Dendritic cell treated with granulocyte-macrophage colony-stimulating factor and Interleukin-4, amounts not matched to agents 40 ng/mL and 50 ng/mL, for 4 days (primary cell): ENCODE measurements at regions not wholly inside any gene's neighbourhood (a gene's known extent, or its start where the extent isn't known, plus 50 kb on each side); places are given as distances from the start of the nearest gene placed in this dataset.
A peak's percentile ranks its signal among the peaks of the same experiment; 100 is the strongest.

ENCODE experiments used
- H3K27ac Mint-ChIP-seq: one replicate; pipeline ENCODE4 v1.8.0; 2022; ENCODE audit warnings: mild to moderate bottlenecking, mixed read lengths
- H3K27me3 Mint-ChIP-seq: one replicate; pipeline ENCODE4 v1.8.0; 2022; ENCODE audit warnings: mild to moderate bottlenecking, mixed read lengths
- H3K36me3 Mint-ChIP-seq: one replicate; pipeline ENCODE4 v1.8.0; 2022; ENCODE audit warnings: low read depth, mixed read lengths
- H3K4me1 Mint-ChIP-seq: one replicate; pipeline ENCODE4 v1.8.0; 2022; ENCODE audit warnings: low read depth, mixed read lengths
- H3K4me3 Mint-ChIP-seq: one replicate; pipeline ENCODE4 v1.8.0; 2022; ENCODE audit warnings: mild to moderate bottlenecking, moderate library complexity, mixed read lengths
- H3K9me3 Mint-ChIP-seq: one replicate; pipeline ENCODE4 v1.8.0; 2022; ENCODE audit warnings: mixed read lengths
- intact Hi-C: fragments of 100-400 bp; cut with micrococcal nuclease; formaldehyde crosslinking; loops from one replicate; pipeline ENCODE4 v1.15.0; 2022

DNA sequence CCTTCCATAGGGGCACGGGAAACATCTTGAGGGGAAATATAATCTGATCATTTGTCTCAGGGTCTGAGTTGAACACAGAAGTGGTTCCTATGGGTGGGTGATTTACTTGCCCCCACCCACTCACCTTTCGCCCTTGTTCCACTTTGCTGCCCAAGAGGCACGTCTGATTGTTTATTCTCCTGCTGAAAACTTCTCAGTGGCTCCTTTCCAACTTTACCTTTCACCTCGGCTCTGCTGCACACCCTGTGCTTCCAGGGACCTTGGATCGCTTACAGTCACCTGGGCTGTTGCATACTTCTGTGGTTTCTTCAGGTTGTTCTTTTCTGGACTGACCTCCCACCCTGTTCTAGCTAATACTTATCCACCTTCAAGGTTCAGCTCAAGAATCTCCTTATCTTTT, 213.4 kb upstream of the JADE1 start:
- Mint-ChIP-seq H3K4me3 (no peak overlapping the region), H3K36me3 (no peaks in the 10 kb centered on the region), H3K27me3 (peaks cover 12% of the 10 kb centered on the region), H3K4me1 (peaks cover 12% of the 10 kb centered on the region), H3K27ac (no peak overlapping the region), H3K9me3 (peaks cover 11% of the 10 kb centered on the region)
- intact Hi-C loops = no loop called here

DNA sequence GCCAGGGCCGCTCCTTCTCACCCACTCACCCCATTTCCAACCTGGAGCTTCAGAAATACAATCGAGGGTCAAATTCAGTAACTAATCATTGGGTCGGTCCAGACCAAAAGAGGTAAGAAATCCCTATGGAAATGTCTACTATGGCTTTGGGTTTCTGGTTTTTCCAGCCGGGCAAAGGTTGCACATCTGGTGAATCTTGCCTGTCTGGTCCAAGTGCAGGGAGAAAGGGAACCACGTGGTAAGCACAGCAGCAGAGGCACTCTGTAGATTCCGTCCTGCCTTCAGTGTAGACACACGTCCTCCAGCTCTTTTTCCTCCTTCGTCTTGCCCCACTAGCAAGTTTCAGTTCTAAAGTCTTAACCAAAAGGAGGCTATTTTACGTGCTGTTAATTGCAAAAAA, 218.0 kb upstream of the JADE1 start:
- H3K27ac Mint-ChIP-seq = no peak overlapping the region
- H3K9me3 Mint-ChIP-seq = peaks cover 8% of the 10 kb centered on the region
- H3K27me3 Mint-ChIP-seq = peaks cover 14% of the 10 kb centered on the region
- no peak overlapping the region for H3K4me3 Mint-ChIP-seq
- no peaks in the 10 kb centered on the region for H3K4me1 Mint-ChIP-seq
- H3K36me3 Mint-ChIP-seq = no peaks in the 10 kb centered on the region
- intact Hi-C loops = no loop called here

DNA sequence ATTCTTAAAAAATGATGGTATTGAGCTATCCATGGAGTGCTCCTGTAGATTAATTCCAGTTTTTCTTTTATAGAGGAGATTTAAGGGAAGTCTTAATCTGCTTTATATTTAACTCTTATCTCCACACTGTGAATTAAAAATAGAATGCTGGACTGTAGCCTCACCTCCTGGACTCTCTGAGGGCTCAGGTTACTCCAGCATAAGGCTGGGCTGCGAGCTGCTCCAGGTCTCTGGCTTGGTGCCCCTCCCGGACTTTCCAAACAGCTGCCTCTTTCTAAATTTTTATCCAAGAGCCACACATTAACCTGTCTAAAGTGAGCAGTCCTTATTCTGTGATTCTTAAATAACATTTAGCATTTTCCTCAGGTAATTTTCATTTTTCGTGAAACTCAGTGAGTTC, 218.7 kb upstream of the JADE1 start:
- H3K27ac Mint-ChIP-seq = no peak overlapping the region

DNA sequence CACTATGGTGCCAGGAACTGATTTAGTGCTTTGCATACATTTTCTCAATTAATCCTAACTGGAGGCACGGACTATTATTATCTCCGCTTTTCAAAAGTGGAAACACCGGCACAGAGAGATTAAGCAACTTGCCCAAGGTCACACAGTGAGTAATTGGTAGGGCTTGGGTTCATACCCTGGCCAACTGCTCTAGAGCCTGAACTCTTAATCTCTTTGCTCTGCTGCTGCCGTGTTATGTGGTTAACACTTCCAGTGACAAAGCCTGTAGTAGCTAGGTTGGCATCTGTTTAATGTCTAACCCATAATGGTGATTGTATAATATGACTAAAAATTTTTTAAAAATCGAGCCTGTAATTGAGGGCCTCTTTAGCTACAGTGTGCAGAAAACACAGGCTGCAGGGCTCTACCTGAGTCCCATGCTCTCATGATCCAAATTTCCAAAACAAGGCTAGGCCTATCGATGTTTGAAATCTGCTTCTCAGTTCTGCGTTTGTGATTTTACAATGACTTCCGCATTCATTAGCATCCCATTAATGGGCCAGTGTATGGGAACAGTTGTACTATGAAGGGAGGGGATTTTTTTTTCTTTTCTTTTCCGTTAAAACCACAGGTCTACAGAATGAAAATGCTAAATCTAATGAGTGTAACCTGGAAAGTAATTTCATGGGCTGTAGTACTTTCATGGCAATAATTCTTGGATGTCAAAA, 219.3 kb upstream of the JADE1 start:
- H3K4me3 Mint-ChIP-seq = no peak overlapping the region
- no peaks in the 10 kb centered on the region for H3K36me3 Mint-ChIP-seq
- intact Hi-C loops = no loop called here

More for the DNA sequence above, 218.7 kb upstream of the JADE1 start:
- Mint-ChIP-seq H3K36me3 (no peaks in the 10 kb centered on the region), H3K4me1 (no peaks in the 10 kb centered on the region), H3K9me3 (peaks cover under 1% of the 10 kb centered on the region), H3K4me3 (no peak overlapping the region), H3K27me3 (peaks cover 10% of the 10 kb centered on the region)
- intact Hi-C loops = no loop called here

DNA sequence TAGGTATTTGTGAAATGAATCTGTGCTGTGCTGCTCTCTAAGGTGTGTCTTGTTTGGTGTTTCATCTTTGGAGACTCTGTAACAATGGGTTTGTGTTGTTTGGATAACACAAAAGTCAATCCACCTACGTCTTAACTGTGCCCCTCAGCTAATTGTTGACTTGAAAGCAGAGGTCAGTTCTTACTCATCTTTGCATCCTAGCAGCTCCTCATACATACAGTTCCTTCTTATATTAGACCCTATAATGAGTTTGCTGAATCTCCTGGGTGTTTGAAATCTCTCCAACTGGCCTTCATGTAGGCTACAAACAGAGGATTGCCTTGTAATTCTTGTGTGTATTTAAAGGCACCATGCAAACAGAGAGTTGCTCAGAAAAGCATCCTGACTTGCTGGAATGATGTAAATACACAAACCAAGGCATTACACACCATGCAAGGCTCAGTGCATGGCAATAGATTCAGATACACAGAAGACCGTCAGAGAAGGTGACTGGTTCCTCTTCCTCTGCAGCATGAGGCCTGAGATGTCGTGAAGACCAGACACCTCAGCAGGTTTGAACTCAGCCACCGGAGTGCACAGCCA, 220.0 kb upstream of the JADE1 start:
- Mint-ChIP-seq H3K4me3 (no peak overlapping the region), H3K27ac (no peak overlapping the region), H3K27me3 (peaks cover 8% of the 10 kb centered on the region), H3K4me1 (no peaks in the 10 kb centered on the region), H3K9me3 (no peaks in the 10 kb centered on the region), H3K36me3 (no peaks in the 10 kb centered on the region)
- intact Hi-C loops = no loop called here

More for the DNA sequence above, 219.3 kb upstream of the JADE1 start:
- Mint-ChIP-seq H3K9me3 (no peaks in the 10 kb centered on the region), H3K27ac (no peak overlapping the region), H3K27me3 (peaks cover 9% of the 10 kb centered on the region), H3K4me1 (no peaks in the 10 kb centered on the region)

DNA sequence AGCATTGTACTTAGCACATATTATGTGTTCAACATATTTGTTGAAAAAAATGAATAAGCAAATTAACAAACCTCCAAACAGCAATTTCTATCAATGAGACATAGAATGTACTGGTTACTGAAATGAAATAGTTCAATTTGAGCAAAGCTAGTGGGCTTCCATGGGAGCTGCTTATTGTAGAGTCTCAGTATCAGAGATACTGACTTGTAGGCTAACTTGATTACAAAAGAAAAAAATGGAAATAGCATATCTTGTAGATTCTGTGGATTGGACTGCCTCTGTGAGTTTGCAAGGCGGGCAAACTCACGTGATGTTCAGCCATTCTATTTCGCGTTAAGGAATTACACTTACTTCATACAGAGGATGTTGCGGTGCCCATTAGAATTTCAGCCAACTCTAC, 222.1 kb upstream of the JADE1 start:
- intact Hi-C loops = no loop called here
- Mint-ChIP-seq H3K4me3 (no peak overlapping the region), H3K4me1 (no peaks in the 10 kb centered on the region)

DNA sequence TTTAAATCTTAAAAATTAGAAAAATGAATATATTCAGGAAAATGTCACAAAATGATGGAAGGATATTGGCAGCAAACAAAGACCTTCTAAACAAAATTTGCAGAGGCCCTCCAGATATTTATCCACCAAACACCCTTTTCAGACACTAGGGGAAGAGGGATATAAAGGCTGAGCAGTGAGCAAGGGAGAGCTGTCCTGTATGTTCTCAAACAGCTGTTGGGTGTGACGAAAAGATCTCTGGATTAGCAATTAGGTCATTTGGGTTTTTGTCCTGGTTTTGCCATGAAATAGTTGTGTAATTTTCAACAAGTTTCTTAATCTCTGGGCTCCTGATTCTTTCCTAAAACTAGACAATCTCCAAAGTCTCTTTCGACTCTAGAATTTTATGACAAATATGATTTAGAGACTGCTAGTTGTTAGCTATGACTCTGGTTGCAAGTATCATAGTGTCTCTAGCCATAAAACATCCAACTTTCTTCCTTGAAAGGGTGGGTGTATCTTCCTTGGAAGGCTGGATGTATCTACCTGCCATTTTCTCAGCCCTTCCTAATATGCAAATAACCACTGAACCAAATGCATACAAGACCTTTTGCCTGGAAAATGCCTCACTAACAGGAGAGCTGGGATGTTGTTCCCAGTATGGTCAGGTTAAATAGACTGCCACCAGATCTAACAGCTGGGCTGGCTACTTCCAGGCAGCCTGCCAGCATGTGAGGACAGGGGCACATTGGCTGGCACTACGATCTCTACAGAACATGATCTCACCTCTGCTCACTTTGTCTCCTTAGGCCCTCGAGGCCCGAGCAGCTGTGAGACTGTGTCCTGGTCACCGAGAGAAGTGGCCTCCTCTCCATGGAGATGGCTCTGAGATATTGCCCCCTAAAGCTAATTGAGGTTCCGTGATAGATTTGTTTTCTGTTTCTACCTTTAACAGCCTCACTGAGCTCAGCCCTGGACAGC, 225.5 kb upstream of the JADE1 start:
- Mint-ChIP-seq H3K4me1 (no peaks in the 10 kb centered on the region), H3K27ac (no peak overlapping the region), H3K27me3 (peaks cover 5% of the 10 kb centered on the region), H3K9me3 (no peaks in the 10 kb centered on the region), H3K36me3 (no peaks in the 10 kb centered on the region), H3K4me3 (no peak overlapping the region)
- intact Hi-C loops = no loop called here

More for the DNA sequence above, 222.1 kb upstream of the JADE1 start:
- no peaks in the 10 kb centered on the region for H3K36me3 Mint-ChIP-seq
- H3K27me3 Mint-ChIP-seq = peaks cover 6% of the 10 kb centered on the region
- H3K9me3 Mint-ChIP-seq = no peaks in the 10 kb centered on the region
- no peak overlapping the region for H3K27ac Mint-ChIP-seq

DNA sequence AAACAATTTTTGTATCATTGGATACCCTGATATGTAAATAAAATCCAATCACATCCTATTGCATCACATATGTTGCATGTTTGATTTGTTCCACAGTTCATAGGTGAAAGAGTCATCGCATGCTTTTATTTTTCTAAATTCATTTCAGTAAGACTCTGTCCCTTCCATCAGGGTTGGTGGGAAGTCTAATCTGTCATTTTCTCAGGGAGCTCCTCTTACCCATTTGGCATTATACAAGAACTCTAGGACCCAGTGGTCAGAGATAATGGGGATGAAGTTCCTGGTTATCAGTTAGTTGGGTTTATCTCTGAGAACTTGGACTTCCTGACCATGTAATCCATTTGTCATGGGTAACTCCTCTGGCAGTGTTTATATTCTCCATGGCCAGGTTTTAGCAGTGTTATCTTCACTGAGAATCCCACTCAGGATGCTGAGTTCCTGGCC, 227.1 kb upstream of the JADE1 start:
- Mint-ChIP-seq H3K27me3 (peaks cover 4% of the 10 kb centered on the region), H3K4me1 (no peaks in the 10 kb centered on the region), H3K36me3 (no peaks in the 10 kb centered on the region), H3K27ac (no peak overlapping the region), H3K9me3 (no peaks in the 10 kb centered on the region), H3K4me3 (no peak overlapping the region)
- intact Hi-C loops = no loop called here

DNA sequence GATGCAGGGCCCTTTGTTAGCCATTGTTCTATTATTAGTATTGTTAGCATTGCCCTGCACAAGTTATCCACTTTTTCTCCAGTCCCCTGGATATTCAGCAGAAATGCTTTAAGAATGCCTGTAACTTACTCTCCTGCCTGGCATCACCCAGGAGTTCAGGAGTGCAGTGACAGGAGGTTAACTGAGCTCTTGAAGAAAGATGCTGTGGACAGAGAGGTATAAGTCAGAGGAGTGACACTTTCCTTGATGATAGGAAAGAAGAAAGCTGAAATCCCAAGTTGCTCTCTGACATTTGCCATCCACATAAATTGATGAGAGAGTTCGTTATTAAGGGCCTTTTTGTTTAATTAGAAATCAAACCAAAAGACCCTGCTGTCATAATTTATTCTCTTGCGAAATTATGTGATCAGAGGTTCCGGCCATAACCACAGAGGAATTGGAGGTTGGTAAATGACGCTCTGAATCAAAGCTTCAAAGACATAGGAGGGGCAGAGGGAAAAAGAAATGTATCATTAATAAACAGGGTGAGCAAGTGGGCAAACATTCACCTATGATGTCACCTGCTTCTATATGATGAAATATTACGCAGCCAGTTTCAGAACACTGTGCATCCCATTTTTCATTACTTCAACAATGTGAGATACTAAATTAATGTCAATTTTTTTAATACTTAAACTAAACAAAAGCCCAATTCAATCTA, 230.2 kb upstream of the JADE1 start:
- Mint-ChIP-seq H3K36me3 (no peaks in the 10 kb centered on the region), H3K27me3 (peaks cover 2% of the 10 kb centered on the region), H3K4me3 (no peak overlapping the region), H3K27ac (no peak overlapping the region), H3K4me1 (no peaks in the 10 kb centered on the region), H3K9me3 (no peaks in the 10 kb centered on the region)
- intact Hi-C loops = no loop called here

DNA sequence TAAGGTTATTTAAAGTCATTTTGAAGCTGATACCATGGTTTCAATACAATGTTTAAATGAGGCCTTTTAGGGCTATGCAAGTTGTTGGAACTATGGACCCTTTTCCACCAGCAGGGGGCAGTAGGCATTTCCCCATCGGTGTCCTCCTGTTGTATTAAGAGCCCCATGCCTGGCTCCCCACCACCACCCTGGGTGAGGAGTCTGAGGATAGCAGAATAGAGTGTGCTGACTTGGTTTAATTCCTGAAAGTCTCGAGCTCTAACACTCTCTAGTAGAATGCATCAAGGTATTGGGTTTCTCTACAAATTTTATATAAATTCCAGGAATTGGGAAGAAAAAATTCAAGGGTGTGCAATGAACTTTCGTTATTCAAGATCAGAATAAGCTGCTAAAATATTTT, 234.8 kb upstream of the JADE1 start:
- Mint-ChIP-seq H3K4me1 (peaks cover 33% of the 10 kb centered on the region), H3K27ac (no peak overlapping the region), H3K27me3 (no peaks in the 10 kb centered on the region), H3K9me3 (no peaks in the 10 kb centered on the region), H3K36me3 (no peaks in the 10 kb centered on the region), H3K4me3 (no peak overlapping the region)
- intact Hi-C loops = loop anchor here (5.0 kb wide), 1 partner anchor 238 kb away; no protein-coding TSS in a partner anchor

DNA sequence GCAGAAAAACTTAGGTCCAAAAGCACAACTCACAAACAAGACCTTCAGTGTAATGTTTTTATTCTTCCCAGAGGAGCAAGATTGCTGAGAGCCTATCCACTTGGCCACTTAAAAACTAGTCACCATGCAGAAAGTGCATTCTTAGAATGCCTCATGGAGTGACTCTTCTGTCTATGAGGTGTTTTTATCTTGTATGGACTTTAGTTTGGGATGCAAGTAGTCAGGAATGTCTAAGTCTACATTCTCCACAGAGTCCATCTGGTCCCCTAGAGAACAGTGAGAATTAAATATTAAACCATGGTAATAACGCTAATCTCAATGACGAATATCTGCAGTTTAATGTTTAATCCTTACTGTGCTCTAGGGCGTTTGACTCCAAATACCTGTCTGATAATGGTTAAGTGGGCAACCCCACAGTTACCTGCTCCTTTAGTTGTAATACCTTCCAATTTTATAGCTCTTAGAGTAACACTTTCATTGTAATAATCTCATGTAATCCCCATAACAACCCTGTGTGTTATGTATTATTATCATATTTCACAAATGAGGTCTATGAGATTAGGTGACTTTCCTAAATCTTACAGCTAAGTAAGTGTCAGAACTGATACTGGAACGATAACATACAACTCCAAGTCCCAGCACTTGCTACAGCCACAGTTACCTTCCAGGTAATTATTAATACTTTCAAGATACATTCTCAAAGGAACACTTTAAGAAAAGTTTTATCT, 235.6 kb upstream of the JADE1 start:
- no peak overlapping the region for H3K4me3 Mint-ChIP-seq
- H3K36me3 Mint-ChIP-seq = no peaks in the 10 kb centered on the region
- H3K27ac Mint-ChIP-seq = no peak overlapping the region
- H3K9me3 Mint-ChIP-seq = no peaks in the 10 kb centered on the region
- intact Hi-C loops = loop anchor here (5.0 kb wide), 1 partner anchor 238 kb away; no protein-coding TSS in a partner anchor
- H3K4me1 Mint-ChIP-seq = peaks cover 41% of the 10 kb centered on the region
- H3K27me3 Mint-ChIP-seq = no peaks in the 10 kb centered on the region

DNA sequence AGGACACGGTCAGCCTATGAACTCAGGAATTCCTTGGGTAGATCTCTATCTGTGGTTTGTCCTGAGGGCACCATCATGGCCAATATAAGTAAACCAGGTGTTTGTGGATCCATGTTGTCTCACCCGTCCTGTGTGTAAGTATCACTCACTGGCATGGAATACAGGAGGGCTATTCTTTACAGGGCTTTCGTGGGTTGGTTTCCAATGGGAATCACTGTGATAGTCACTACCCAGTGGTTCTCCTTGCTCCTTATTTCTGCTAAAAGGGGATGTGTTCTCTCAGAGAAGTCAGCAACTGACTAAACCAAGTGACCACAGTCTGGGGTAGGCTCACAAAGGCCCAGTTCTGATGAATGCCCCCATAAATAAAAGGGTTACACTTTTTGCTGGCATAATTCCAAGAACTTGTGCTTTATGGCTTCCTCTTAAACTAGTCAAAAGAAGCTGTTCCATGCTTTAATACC, 236.7 kb upstream of the JADE1 start:
- no peak overlapping the region for H3K4me3 Mint-ChIP-seq
- H3K4me1 Mint-ChIP-seq = peaks cover 51% of the 10 kb centered on the region
- peak overlapping the region; percentile 81 for H3K27ac Mint-ChIP-seq
- no peaks in the 10 kb centered on the region for H3K27me3 Mint-ChIP-seq
- intact Hi-C loops = loop anchor here (5.0 kb wide), 1 partner anchor 239 kb away; no protein-coding TSS in a partner anchor
- H3K36me3 Mint-ChIP-seq = no peaks in the 10 kb centered on the region
- no peaks in the 10 kb centered on the region for H3K9me3 Mint-ChIP-seq

DNA sequence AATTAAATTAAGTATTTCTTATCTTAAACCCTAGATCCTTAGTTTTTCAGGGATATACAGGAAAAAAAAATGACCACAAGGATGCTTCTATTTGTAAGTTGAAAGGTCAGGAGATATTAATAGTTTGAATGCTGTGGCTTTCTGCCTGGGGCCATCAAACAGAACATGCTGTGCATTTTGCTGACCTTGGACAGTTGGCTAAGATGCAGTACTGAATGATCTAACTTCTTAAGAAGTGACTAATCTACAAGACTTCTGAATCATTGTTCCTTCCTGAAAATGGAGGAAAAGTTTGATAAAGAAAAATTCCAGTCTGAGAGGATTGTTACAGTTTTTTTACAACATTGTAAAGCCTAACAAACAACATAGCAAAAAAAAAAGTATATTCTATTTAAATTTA, 237.8 kb upstream of the JADE1 start:
- Mint-ChIP-seq H3K4me3 (no peak overlapping the region), H3K4me1 (peaks cover 57% of the 10 kb centered on the region), H3K27me3 (no peaks in the 10 kb centered on the region), H3K9me3 (no peaks in the 10 kb centered on the region), H3K27ac (peak overlapping the region; percentile 81), H3K36me3 (no peaks in the 10 kb centered on the region)
- intact Hi-C loops = loop anchor here (2.0 to 5.0 kb wide), 2 partner anchors 17 to 241 kb away; no protein-coding TSS in a partner anchor
